22Rv1 (cell line): ENCODE measurements at regions not wholly inside any gene's neighbourhood (a gene's known extent, or its start where the extent isn't known, plus 50 kb on each side); places are given as distances from the start of the nearest gene placed in this dataset.

Experiments
- H3K27ac ChIP-seq: fragments of 450-650 bp; 2 replicates; pipeline ENCODE4 v1.5.1; 2017
- ZFX ChIP-seq: fragments of 450-650 bp; IDR thresholded peaks from 2 replicates; pipeline ENCODE4 v1.6.1; 2017; ENCODE audit warnings: antibody characterized with exemption, borderline replicate concordance
- TF ChIP-seq, protein P1 (sequence below): fragments of 450-650 bp; IDR thresholded peaks from 2 replicates; pipeline ENCODE4 v1.5.1; 2017; ENCODE audit warnings: mild to moderate bottlenecking

DNA sequence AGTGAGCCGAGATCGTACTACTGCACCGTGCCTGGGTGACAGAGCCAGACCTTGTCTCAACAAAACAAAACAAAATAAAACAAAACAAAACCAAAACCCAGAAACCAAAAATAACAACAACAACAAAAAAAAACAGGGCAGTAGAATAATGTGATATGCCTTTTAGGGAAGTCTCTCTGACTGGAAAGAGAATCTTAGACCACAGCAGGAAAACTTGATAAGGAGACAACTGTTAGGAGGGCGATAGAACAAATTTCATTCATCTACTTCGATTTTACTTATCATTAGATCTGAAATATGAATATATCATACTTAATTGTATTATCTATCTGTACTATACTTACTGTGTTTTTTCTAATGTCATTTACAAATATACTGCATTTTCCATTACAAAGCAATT lies 109.0 kb upstream of the CNTNAP5 start:
- H3K27ac ChIP-seq: no peak overlapping the region
- TF ChIP-seq, protein P1, sequence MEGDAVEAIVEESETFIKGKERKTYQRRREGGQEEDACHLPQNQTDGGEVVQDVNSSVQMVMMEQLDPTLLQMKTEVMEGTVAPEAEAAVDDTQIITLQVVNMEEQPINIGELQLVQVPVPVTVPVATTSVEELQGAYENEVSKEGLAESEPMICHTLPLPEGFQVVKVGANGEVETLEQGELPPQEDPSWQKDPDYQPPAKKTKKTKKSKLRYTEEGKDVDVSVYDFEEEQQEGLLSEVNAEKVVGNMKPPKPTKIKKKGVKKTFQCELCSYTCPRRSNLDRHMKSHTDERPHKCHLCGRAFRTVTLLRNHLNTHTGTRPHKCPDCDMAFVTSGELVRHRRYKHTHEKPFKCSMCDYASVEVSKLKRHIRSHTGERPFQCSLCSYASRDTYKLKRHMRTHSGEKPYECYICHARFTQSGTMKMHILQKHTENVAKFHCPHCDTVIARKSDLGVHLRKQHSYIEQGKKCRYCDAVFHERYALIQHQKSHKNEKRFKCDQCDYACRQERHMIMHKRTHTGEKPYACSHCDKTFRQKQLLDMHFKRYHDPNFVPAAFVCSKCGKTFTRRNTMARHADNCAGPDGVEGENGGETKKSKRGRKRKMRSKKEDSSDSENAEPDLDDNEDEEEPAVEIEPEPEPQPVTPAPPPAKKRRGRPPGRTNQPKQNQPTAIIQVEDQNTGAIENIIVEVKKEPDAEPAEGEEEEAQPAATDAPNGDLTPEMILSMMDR: no peak
- no peak for TF ChIP-seq ZFX

DNA sequence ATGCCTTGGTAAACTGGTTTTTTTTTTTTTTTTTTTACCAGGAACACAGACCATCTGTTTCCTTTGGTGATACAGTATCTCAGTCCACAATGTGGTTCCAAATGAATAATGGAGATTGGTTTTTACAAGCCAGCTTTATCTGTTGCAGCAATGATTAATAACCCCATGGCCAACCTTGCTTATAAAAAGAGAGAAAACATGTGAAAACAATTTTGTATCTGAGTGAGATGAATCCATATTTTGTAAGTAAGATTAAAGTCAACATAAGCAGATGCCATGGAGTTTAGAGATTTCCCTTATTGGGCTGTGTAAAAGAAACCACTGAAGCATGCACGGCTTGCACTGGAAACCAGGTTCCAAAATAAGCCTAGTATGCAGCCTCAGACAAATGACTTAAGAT lies 108.6 kb upstream of the CNTNAP5 start:
- TF ChIP-seq ZFX: no peak
- TF ChIP-seq, protein P1: no peak
- no peak overlapping the region for H3K27ac ChIP-seq

GRCh38 chr2:123917241-123917640 lies 107.8 kb upstream of the CNTNAP5 start:
- H3K27ac ChIP-seq: no peak overlapping the region
- TF ChIP-seq, protein P1: no peak
- TF ChIP-seq ZFX: no peak

GRCh38 chr2:123928358-123928757 lies 96.7 kb upstream of the CNTNAP5 start:
- H3K27ac ChIP-seq: no peak overlapping the region
- TF ChIP-seq, protein P1: no peak
- no peak for TF ChIP-seq ZFX

DNA sequence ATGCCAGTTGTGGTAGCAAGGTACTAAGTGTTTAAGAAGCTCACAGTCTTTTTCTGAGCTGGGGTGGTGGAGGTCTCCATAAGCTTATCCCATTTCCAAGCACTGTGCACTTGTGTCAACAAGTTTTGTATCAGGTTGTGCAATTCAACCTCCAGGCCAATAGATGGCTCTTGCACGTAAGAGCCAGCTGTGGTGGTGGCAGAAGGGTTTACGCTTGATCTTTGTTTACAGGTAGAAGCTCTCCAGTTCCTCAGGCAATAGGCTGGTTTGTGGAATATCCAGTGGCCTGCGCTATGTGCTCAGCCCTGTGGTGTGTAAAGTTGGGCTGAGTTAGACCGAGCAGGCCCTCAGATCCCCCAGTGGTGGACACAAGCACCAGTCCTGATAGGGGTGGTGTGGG lies 89.7 kb upstream of the CNTNAP5 start:
- H3K27ac ChIP-seq: no peak overlapping the region
- no peak for TF ChIP-seq ZFX
- TF ChIP-seq, protein P1: no peak

DNA sequence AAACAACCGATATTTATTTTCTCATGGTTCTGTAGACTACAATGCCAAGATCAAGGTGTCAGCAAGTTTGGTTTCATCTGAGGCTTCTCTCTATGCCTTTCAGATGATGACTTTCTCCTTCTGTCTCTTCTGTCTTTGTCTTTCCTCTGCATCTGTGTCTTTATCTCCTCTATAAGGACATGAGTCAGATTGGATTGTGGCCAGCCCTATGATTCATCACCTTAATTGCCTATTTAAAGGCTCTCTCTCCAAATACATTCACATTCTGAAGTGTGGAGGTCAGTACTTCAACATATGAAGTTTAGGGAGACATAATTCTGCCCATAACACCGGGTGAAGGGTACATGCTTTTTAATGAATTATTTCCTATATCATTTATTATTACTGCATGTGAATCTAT lies 71.2 kb upstream of the CNTNAP5 start:
- TF ChIP-seq, protein P1: no peak
- TF ChIP-seq ZFX: no peak
- no peak overlapping the region for H3K27ac ChIP-seq

DNA sequence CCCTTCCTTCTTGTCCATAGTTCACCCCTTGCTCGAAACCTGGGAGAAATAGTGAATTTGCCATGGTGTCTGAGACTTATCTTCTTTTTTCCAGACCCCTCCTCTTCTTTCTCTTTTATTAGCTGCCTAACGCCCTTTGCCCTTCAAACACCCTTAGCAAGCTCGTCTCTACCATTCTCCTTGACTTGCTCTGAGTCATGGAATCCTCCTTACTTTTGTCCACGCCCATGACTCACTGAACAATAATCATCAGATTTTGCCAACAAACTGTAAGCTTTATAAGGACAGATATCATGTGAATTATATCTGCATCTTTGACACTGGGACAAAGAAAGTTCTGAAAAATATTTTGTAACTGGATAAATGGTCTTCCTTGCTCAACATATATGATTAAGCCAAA lies 67.1 kb upstream of the CNTNAP5 start:
- no peak for TF ChIP-seq ZFX
- TF ChIP-seq, protein P1: no peak
- H3K27ac ChIP-seq: no peak overlapping the region
